ENCODE measurements at regions not wholly inside any gene's neighbourhood (a gene's known extent, or its start where the extent isn't known, plus 50 kb on each side); places are given as distances from the start of the nearest gene placed in this dataset.

GRCh38 chr11:112467721-112468120 lies 207.1 kb upstream of the PLET1 start:
- DNase-seq: no peak

GRCh38 chr11:112469376-112469775 lies 208.7 kb upstream of the PLET1 start:
- no peak for DNase-seq

- peak; percentile 39 for DNase-seq
Measured at GRCh38 chr11:112470355-112470754, 209.7 kb upstream of the PLET1 start.

DNA sequence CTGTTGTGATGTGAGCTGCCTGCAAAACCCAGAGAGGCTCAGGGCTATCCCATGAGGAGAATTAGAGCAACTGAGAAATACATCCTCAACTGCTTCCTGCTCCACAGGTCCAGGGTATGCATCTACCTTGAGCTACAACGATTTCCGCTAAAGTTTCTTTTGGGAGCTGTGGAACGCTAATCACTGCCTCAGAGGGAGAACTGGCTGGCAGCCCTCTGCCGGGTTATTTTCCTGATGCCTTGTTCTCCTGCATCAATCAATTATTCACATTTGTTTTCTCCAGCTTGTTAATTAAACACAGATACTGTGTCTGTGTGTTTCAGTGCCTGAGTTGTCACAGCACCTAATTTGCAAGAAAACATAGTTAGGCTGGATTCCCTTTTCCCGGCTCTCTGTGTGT lies 211.1 kb upstream of the PLET1 start:
- DNase-seq: no peak

DNA sequence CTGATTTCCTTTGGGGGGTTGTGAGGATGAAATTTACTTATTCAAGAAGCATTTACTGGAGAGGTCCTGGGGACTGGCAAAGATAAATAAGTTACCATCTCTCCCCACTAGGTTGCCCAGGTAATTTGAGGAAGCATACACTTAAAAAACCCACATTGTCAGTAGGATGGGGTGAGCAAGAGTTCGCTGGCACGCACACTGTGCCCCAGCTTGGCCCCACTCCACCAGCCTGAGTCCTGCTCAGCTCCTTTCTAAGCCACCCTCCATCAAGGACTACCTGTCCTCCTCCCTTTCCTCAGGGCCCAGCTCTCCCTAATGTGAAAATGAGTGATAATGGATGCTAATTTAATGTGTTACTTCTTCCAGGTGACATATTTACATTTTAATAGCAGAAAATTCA lies 216.5 kb upstream of the PLET1 start:
- DNase-seq: no peak

DNA sequence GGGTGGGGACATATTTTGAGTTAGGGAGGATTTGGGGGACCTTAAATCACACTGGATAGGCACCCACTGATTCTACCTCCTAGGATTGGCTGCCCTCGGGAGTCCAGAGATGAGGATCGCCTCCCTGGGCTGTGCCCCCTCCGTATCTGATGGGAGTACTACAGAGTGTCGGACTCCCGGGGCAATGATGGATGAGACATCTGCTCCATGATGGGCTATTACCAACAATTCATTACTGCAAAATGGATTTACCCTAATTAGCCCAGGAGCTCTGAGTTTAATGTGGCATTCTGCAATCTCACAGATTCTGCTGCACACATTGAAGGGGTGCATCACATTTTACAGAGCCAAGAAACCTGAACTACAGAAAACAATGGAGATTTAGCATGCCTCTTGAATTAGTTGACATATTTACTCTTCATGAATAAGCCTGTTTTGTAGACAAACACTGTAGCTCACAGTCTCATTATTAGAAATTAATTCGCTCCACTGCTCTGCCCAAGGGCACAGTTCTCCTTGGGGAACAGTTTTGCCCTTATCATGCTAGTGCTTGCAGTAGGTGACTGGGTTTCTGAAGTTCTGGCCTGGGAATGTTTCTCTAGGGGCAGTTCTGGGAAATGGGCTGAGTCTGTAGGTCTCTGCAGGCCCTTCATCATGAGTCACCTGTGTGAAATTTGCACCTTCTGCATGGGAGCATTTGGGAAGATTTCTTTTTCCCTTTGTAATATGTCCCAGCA lies 217.1 kb upstream of the PLET1 start:
- no peak for DNase-seq

GRCh38 chr11:112478806-112479205 lies 218.1 kb upstream of the PLET1 start:
- no peak for DNase-seq

- DNase-seq: no peak
Measured at GRCh38 chr11:112481431-112481830, 220.8 kb upstream of the PLET1 start.

GRCh38 chr11:112481893-112482292 lies 221.2 kb upstream of the PLET1 start:
- DNase-seq: no peak

DNA sequence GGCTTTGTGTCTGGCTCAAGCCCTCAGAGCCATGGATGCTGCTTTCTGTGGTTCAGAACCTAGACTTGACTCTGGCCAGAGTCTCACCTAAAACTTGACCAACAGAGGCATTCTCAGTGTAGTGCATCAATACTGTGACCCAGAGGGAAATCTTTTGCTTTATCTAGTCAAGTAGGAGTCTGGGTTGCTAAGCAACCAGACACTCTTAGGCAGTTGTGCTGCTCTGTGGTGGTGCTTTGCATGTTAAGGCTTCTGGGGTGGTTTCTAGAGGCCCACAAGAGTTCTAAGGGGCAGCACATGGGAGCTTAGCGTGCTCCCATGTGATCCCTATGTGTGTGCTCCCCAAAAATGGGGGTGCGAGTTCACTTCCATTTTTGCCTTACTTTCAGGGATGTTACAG lies 224.6 kb upstream of the PLET1 start:
- no peak for DNase-seq

- no peak for DNase-seq
Measured at GRCh38 chr11:112497826-112498225, 237.2 kb upstream of the PLET1 start.

- DNase-seq: no peak
Measured at GRCh38 chr11:112498701-112499100, 238.0 kb upstream of the PLET1 start.

- no peak for DNase-seq
Measured at GRCh38 chr11:112499153-112499880, 238.7 kb upstream of the PLET1 start.

DNA sequence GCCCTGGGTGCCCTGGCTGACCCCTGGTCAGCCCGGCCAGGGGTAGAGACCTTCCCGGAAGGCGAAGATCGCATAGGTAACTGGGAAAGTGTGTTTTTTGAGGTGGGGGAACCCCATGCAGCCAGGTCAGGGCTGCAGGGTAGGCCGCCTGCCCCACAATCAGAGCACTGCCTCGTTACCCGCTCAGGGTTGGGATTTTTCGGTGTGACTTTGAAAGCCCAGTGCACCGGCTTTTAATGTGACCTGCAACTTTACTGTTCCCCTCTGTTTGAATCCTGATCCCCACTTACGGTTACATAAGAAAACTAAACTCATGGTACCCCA lies 239.2 kb upstream of the PLET1 start:
- DNase-seq: no peak

GRCh38 chr11:112503410-112503809 lies 242.8 kb upstream of the PLET1 start:
- DNase-seq: no peak

DNA sequence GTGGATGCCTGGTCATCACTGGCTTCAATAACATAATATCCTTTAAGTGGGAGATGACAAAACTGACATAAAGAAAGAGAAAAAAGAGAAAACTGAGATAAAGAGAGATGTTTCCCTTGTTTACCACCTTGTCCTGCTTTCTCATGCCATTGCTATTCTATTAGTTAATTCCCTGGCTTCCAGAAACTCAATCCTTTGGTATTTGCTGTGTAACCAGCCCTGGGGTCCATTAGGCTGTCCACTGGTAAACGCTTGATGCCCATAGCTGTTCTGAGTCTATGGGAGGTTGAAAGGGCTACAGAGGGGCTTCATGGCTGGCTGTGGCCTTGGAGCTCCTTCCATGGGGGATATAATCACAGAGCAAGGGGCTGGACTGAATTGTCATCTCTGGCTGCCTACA lies 243.4 kb upstream of the PLET1 start:
- peak; percentile 65 for DNase-seq

DNA sequence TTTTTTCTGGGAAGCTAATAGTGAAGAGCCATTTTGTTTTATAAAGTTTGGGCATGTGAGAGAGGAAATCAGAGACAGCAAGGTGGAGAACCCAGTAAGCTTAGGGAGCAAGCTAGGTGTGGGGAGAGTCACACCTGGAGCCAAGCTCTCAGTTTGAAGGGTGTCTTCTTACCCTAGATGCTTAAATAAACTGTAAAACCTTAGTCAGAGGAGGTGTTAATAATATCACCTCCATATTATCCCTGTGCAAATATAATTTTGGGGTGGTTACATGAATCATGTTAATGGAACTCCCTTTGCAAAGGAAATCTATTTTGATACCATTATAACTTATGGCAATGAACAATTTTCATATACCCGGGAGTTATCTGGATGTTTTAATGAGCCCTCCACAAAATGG lies 246.2 kb upstream of the PLET1 start:
- no peak for DNase-seq

- no peak for DNase-seq
Measured at GRCh38 chr11:112507281-112507680, 246.6 kb upstream of the PLET1 start.

- no peak for DNase-seq
Measured at GRCh38 chr11:112508750-112509149, 248.1 kb upstream of the PLET1 start.

- no peak for DNase-seq
Measured at GRCh38 chr11:112509300-112509699, 248.6 kb upstream of the PLET1 start.

GRCh38 chr11:112511271-112511670 lies 250.6 kb upstream of the PLET1 start:
- DNase-seq: no peak

DNA sequence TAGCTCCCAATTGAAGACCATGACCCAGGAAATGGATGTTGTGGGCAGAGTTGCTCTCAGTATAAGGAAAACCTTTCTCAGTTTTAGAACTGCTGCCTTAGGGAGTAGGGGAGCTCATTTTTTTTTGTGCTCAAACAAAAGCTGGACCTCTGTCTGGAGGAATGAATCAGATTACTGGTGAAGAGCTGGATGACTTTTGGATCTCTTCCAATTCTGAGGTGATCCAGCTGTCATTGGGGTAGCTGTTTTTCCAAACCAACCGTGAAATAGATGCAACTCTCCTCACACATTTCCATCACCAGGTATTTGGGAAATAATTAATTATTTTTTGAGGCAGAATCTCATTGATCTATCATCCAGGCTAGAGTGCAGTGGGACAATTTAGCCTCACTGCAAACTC lies 251.3 kb upstream of the PLET1 start:
- no peak for DNase-seq

DNA sequence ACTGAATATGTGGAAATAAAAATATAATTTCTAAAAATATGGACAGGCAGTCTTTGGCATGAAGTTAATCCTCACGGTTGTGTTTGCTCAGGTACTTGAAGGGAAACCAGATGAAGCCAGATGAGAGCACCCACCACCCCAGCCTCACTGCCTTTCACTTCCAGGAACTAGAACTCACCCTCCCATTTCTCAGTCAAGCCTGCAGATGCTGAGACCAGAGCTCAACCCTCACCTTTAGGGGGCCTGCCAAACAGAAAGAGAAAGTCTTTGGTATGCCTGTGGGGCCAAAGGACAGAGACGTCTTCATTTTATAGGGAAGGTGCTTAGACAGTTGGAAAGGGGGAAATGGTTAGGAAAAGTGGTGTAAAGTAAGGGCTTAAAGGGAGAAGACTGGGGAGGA lies 252.8 kb upstream of the PLET1 start:
- no peak for DNase-seq

GRCh38 chr11:112514011-112514740 lies 253.5 kb upstream of the PLET1 start:
- no peak for DNase-seq
